GM12872 (cell line): ENCODE measurements at regions not wholly inside any gene's neighbourhood (a gene's known extent, or its start where the extent isn't known, plus 50 kb on each side); places are given as distances from the start of the nearest gene placed in this dataset.

Source experiments
- TF ChIP-seq, protein P1 (sequence below): IDR thresholded peaks from 3 replicates; pipeline ENCODE4 v1.5.1; 2011; ENCODE audit warnings: low read depth, mild to moderate bottlenecking, low read length, moderate library complexity; ENCODE audit not compliant: insufficient read depth

GRCh38 chr5:77840930-77841329 lies 64.8 kb upstream of the TBCA start:
- TF ChIP-seq, protein P1, sequence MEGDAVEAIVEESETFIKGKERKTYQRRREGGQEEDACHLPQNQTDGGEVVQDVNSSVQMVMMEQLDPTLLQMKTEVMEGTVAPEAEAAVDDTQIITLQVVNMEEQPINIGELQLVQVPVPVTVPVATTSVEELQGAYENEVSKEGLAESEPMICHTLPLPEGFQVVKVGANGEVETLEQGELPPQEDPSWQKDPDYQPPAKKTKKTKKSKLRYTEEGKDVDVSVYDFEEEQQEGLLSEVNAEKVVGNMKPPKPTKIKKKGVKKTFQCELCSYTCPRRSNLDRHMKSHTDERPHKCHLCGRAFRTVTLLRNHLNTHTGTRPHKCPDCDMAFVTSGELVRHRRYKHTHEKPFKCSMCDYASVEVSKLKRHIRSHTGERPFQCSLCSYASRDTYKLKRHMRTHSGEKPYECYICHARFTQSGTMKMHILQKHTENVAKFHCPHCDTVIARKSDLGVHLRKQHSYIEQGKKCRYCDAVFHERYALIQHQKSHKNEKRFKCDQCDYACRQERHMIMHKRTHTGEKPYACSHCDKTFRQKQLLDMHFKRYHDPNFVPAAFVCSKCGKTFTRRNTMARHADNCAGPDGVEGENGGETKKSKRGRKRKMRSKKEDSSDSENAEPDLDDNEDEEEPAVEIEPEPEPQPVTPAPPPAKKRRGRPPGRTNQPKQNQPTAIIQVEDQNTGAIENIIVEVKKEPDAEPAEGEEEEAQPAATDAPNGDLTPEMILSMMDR: no peak

DNA sequence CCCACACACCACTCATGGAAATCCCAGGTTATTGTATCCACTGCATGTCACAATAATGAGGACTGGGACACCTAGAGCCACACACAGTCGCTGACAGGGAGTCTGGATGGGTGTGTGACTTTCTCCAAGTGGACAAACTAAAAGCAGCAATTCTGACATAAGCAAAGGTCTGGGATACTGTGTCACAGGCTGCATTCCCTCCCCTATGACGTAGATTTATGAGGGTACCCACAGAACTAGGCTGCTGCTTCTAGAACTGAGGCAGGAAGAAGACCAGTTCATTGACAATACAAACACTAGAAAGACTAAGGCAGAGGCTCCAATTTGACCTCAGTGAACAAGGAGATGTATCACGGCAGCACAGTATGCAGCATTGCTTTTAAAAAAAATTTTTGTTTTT lies 63.6 kb upstream of the TBCA start:
- TF ChIP-seq, protein P1: no peak

- TF ChIP-seq, protein P1: no peak
Observed at GRCh38 chr5:77832938-77833337, 56.8 kb upstream of the TBCA start.

DNA sequence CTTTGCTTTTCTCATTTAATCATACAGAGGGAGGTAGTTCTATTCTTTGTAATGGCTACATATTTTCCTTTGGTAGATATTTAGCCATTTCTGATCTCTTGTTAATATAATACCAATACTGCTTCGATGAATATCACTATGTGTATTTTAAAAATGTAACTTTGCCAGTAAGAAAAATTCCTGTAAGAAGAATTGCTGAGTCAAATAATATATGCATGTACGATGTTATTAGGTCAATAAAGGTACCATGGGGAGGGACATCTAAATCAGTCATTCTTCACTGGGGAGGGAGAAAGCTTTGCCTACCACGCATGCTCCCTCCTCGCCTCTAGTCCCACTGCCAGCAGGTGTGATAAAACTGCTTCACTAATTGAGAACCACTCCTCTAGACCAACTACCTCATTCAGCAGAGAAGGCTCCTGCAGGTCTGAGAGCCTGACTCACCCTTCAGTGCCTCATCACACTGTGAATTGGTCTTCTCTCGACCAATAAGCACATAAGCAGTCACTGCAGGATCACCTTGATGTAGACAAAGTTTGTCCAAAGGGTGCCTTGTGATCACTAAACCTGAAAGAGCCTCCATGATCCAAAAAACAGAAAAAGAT lies 56.1 kb upstream of the TBCA start:
- TF ChIP-seq, protein P1: no peak

DNA sequence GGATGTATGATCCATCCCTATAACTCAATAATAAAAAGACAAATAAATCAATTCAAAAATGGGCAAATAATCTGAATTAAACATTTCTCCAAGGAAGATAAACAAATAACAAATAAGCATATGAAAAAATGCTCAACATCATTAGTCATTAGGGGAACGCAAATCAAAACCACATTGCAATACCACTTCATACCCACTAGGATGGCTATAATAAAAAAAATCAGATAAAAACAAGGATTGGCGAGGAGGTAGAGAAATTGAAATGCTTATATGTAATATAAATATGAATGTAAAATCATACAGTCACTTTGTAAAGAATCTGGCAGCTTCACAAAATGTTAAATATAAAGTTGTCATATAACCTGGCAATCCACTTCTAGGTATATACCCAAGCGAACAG lies 52.3 kb upstream of the TBCA start:
- TF ChIP-seq, protein P1: no peak
